ENCODE measurements at regions not wholly inside any gene's neighbourhood (a gene's known extent, or its start where the extent isn't known, plus 50 kb on each side); places are given as distances from the start of the nearest gene placed in this dataset.

DNA sequence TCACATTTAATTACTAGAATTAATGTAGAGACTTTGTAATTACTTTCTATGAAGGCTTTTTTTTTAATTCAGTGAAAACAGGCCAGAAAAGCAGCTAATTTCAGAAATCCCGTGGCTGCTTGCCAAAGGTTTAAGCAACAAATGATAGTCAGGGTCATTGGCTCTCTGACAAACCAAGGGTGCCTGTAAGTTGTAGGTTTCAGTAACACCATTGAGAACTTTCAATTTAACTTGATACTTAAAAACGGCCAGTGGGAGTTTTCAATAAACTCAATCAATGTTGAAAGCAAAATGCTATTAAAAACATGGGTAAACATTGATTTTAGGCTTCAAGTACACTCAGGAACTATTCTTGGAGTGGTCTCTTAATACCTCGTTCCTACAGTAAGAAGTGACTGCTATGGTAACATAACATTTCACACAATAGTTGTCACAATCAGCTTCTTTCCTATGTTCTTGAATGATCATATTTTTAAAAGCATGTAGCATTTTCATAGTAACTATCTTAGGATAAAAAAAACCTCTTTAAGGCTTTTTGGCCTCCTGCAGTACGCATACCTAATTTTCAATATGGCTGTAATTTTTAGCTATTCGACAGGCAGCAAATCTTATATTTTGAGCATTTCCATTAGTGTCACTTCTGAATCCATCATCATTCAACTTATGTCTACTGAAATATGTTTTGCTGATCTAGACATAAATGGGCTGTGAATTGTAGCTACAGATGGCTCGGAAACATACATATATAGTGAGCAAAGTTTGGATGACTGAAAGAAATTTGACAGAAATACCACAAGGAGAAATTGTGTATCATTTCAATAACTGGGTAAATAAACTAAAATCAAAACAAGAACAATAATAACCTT lies 592.1 kb upstream of the GBE1 start:
- no peak overlapping the region for H3K4me3 Mint-ChIP-seq
- Histone ChIP-seq H3K27ac (ENCODE audit: low read depth) (no peak overlapping the region), H4K20me1 (replicated peaks; ENCODE audit: insufficient read depth) (no peaks in the 10 kb centered on the region), H3K4me1 (ENCODE audit: insufficient read depth) (peaks cover 11% of the 10 kb centered on the region; the same call in 1 of the 2 replicates), H3K4me2 (no peak overlapping the region), H3K79me2 (replicated peaks; ENCODE audit: insufficient read depth) (no peaks in the 10 kb centered on the region), H3F3A (replicated peaks; ENCODE audit: low read depth) (no peaks in the 10 kb centered on the region), H3K27me3 (ENCODE audit: insufficient read depth) (no peaks in the 10 kb centered on the region), H2AFZ (peak overlapping the region; percentile 82; the same call in 1 of the 2 replicates), H3K4me3 (no peak overlapping the region), H3K36me3 (ENCODE audit: insufficient read depth) (no peaks in the 10 kb centered on the region), H3K9me2 (ENCODE audit: insufficient read depth) (no peaks in the 10 kb centered on the region; the same call in 1 of the 2 replicates)
- TF ChIP-seq, protein P1, sequence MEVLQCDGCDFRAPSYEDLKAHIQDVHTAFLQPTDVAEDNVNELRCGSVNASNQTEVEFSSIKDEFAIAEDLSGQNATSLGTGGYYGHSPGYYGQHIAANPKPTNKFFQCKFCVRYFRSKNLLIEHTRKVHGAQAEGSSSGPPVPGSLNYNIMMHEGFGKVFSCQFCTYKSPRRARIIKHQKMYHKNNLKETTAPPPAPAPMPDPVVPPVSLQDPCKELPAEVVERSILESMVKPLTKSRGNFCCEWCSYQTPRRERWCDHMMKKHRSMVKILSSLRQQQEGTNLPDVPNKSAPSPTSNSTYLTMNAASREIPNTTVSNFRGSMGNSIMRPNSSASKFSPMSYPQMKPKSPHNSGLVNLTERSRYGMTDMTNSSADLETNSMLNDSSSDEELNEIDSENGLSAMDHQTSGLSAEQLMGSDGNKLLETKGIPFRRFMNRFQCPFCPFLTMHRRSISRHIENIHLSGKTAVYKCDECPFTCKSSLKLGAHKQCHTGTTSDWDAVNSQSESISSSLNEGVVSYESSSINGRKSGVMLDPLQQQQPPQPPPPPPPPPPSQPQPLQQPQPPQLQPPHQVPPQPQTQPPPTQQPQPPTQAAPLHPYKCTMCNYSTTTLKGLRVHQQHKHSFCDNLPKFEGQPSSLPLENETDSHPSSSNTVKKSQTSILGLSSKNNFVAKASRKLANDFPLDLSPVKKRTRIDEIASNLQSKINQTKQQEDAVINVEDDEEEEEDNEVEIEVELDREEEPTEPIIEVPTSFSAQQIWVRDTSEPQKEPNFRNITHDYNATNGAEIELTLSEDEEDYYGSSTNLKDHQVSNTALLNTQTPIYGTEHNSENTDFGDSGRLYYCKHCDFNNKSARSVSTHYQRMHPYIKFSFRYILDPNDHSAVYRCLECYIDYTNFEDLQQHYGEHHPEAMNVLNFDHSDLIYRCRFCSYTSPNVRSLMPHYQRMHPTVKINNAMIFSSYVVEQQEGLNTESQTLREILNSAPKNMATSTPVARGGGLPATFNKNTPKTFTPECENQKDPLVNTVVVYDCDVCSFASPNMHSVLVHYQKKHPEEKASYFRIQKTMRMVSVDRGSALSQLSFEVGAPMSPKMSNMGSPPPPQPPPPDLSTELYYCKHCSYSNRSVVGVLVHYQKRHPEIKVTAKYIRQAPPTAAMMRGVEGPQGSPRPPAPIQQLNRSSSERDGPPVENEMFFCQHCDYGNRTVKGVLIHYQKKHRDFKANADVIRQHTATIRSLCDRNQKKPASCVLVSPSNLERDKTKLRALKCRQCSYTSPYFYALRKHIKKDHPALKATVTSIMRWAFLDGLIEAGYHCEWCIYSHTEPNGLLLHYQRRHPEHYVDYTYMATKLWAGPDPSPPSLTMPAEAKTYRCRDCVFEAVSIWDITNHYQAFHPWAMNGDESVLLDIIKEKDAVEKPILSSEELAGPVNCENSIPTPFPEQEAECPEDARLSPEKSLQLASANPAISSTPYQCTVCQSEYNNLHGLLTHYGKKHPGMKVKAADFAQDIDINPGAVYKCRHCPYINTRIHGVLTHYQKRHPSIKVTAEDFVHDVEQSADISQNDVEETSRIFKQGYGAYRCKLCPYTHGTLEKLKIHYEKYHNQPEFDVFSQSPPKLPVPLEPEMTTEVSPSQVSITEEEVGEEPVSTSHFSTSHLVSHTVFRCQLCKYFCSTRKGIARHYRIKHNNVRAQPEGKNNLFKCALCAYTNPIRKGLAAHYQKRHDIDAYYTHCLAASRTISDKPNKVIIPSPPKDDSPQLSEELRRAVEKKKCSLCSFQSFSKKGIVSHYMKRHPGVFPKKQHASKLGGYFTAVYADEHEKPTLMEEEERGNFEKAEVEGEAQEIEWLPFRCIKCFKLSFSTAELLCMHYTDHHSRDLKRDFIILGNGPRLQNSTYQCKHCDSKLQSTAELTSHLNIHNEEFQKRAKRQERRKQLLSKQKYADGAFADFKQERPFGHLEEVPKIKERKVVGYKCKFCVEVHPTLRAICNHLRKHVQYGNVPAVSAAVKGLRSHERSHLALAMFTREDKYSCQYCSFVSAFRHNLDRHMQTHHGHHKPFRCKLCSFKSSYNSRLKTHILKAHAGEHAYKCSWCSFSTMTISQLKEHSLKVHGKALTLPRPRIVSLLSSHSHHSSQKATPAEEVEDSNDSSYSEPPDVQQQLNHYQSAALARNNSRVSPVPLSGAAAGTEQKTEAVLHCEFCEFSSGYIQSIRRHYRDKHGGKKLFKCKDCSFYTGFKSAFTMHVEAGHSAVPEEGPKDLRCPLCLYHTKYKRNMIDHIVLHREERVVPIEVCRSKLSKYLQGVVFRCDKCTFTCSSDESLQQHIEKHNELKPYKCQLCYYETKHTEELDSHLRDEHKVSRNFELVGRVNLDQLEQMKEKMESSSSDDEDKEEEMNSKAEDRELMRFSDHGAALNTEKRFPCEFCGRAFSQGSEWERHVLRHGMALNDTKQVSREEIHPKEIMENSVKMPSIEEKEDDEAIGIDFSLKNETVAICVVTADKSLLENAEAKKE (CRISPR knock-in tag; IDR thresholded peaks at IDR 0.05) = no peak
- TF ChIP-seq CREB1 (CRISPR knock-in tag; IDR thresholded peaks at IDR 0.05; ENCODE audit: low read depth) (no peak), STAT1 (IDR thresholded peaks at IDR 0.05; ENCODE audit: unreplicated experiment) (no peak), CTCF (conservative IDR thresholded peaks at IDR 0.05; ENCODE audit: low read depth in 2 of 2) (no peak), ZNF331 (CRISPR knock-in tag; IDR thresholded peaks at IDR 0.05; ENCODE audit: low read depth) (no peak), EZH2 (IDR thresholded peaks at IDR 0.05; ENCODE audit: low read depth, unreplicated experiment) (no peak), EZH2phosphoT487 (IDR thresholded peaks at IDR 0.05; ENCODE audit: unreplicated experiment) (no peak), POLR2AphosphoS5 (IDR thresholded peaks at IDR 0.05; ENCODE audit: low read depth) (no peak), ZNF114 (CRISPR knock-in tag; IDR thresholded peaks at IDR 0.05) (no peak), REST (IDR thresholded peaks at IDR 0.05; ENCODE audit: unreplicated experiment) (no peak), NANOG (IDR thresholded peaks at IDR 0.05; ENCODE audit: borderline replicate concordance) (no peak), JUNB (IDR thresholded peaks at IDR 0.05; ENCODE audit: unreplicated experiment) (no peak)
- TF ChIP-seq, protein P2, sequence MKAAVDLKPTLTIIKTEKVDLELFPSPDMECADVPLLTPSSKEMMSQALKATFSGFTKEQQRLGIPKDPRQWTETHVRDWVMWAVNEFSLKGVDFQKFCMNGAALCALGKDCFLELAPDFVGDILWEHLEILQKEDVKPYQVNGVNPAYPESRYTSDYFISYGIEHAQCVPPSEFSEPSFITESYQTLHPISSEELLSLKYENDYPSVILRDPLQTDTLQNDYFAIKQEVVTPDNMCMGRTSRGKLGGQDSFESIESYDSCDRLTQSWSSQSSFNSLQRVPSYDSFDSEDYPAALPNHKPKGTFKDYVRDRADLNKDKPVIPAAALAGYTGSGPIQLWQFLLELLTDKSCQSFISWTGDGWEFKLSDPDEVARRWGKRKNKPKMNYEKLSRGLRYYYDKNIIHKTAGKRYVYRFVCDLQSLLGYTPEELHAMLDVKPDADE (IDR thresholded peaks at IDR 0.05) = no peak
- DNase-seq (ENCODE audit: low spot score) = no peak
- H3K27me3 Mint-ChIP-seq (ENCODE audit: insufficient read depth, low read depth, poor library complexity) = peaks cover 2% of the 10 kb centered on the region
- H3K27ac Mint-ChIP-seq = no peak overlapping the region
- no peak for ATAC-seq
- peaks cover 2% of the 10 kb centered on the region for H3K36me3 Mint-ChIP-seq (ENCODE audit: low read depth)
- no peaks in the 10 kb centered on the region; the same call in 2 of the 3 replicates for H3K9me3 Mint-ChIP-seq
- H3K4me1 Mint-ChIP-seq = peaks cover 32% of the 10 kb centered on the region
